GM11168 (cell line): ENCODE measurements at regions not wholly inside any gene's neighbourhood (a gene's known extent, or its start where the extent isn't known, plus 50 kb on each side); places are given as distances from the start of the nearest gene placed in this dataset.

ENCODE experiments used
- in situ Hi-C: fragments of 300-500 bp; cut with MboI; formaldehyde crosslinking; loops from one replicate; pipeline ENCODE4 v1.12.0; 2022; ENCODE audit warnings: low sequenced_read_pairs; ENCODE audit not compliant: unreplicated experiment

GRCh38 chr11:32198053-32198452 is 107.2 kb downstream of the RCN1 start:
- in situ Hi-C loops = no loop called here

GRCh38 chr11:32200136-32200847 is 109.4 kb downstream of the RCN1 start:
- in situ Hi-C loops = loop anchor here (10.0 kb wide), 1 partner anchor 95 kb away; no protein-coding TSS in a partner anchor

GRCh38 chr11:32204751-32205150 is 113.9 kb downstream of the RCN1 start:
- in situ Hi-C loops = loop anchor here (10.0 kb wide), 1 partner anchor 90 kb away; no protein-coding TSS in a partner anchor

GRCh38 chr11:32210556-32210955 is 119.7 kb downstream of the RCN1 start:
- in situ Hi-C loops = no loop called here

GRCh38 chr11:32213223-32213622 is 122.3 kb downstream of the RCN1 start:
- in situ Hi-C loops = no loop called here

- in situ Hi-C loops = no loop called here
These were observed 124.3 kb downstream of the RCN1 start for GRCh38 chr11:32215157-32215556.

GRCh38 chr11:32216749-32217148 is 125.9 kb downstream of the RCN1 start:
- in situ Hi-C loops = no loop called here

GRCh38 chr11:32219320-32219719 is 128.4 kb downstream of the RCN1 start:
- in situ Hi-C loops = no loop called here

- in situ Hi-C loops = no loop called here
These were observed 130.7 kb downstream of the RCN1 start for GRCh38 chr11:32221476-32222032.

GRCh38 chr11:32224580-32224979 is 133.7 kb downstream of the RCN1 start:
- in situ Hi-C loops = no loop called here

- in situ Hi-C loops = no loop called here
These were observed 134.9 kb downstream of the RCN1 start for GRCh38 chr11:32225571-32226285.

- in situ Hi-C loops = no loop called here
These were observed 135.6 kb downstream of the RCN1 start for GRCh38 chr11:32226480-32226879.

GRCh38 chr11:32229576-32230240 is 138.8 kb downstream of the RCN1 start:
- in situ Hi-C loops = no loop called here

- in situ Hi-C loops = no loop called here
These were observed 141.1 kb downstream of the RCN1 start for GRCh38 chr11:32231909-32232493.

GRCh38 chr11:32232516-32232915 is 141.6 kb downstream of the RCN1 start:
- in situ Hi-C loops = no loop called here

- in situ Hi-C loops = no loop called here
These were observed 142.4 kb downstream of the RCN1 start for GRCh38 chr11:32233276-32233675.

- in situ Hi-C loops = no loop called here
These were observed 143.1 kb downstream of the RCN1 start for GRCh38 chr11:32233928-32234327.

- in situ Hi-C loops = no loop called here
These were observed 153.6 kb downstream of the RCN1 start for GRCh38 chr11:32244453-32244852.

GRCh38 chr11:32253706-32254105 is 162.8 kb downstream of the RCN1 start:
- in situ Hi-C loops = no loop called here

- in situ Hi-C loops = no loop called here
These were observed 165.0 kb downstream of the RCN1 start for GRCh38 chr11:32255841-32256240.
